GM21717 (cell line): ENCODE measurements at regions not wholly inside any gene's neighbourhood (a gene's known extent, or its start where the extent isn't known, plus 50 kb on each side); places are given as distances from the start of the nearest gene placed in this dataset.

Source experiments
- ATAC-seq: cut with Tn5 transposase; IDR thresholded peaks from one replicate; pipeline ENCODE4 v1.9.1; 2021; ENCODE audit warnings: mild to moderate bottlenecking, moderate library complexity; ENCODE audit not compliant: unreplicated experiment

DNA sequence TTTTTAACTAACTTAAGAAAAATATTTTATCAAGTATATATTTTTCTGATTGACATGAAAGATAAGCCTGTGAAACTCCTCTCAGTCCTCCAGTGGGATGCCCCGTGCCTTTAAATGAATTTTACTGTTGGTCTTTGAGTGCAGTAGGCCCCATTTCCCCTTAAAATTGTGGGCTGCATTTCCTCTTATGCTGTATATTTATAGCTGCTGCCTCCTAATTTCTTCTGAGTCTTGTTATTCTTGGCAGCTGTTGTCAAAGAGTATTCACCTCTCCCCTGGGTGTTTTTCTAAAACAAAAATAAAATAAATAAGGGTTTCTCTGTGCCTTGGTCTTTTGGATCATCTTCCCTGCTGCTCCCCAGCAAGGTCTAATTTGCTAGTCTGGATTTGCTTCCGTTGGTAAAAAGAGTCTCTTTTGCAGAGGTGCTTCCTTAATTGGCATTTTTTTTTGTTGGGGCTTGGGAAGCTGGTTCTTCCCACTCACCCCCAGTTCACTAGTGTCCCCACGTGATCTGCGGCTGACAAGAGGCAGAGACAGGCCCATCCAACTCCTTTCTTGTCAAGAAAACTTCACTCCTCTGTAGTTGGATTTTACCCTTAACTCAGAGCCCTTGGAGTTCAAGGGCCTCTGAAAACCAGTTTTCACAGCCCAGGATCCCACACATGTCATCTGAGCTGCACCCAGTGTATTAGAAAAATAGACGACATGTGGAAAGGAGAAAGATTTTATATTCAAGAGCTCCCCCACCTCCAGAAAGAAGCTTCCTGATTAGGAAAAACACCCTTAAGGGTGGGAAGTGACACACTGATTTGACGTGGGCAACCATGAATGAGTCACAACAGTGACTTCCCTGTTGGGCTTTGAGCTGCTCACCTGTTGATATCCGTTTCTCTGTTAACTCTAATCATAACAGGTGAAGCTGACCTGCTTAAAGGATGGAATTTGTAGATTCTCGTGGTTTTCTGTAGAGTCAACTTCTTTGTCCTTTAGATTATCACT, 431.5 kb downstream of the DCDC2C start:
- ATAC-seq, result no peak

DNA sequence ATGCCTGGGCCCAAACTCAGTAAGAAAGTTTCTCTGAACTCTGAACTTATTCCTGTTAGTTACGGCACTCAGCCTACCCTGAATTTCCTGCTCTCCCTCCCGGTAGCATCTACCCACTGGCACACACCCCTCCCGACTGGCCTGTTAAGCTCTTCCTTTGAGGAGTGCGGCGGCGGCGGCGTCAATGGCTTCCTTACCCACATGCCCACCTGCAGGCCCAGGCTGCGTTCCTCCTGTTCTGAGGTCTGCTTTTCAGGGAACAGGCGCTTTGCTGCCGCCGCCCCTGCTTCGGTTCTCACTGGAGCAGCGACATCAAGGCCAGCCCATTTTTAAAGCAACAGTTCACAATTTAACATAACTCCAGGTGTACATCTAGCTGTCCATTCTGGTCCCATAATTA, 432.4 kb downstream of the DCDC2C start:
- no peak for ATAC-seq

- no peak for ATAC-seq
Observed at GRCh38 chr2:4139316-4139715, 435.9 kb downstream of the DCDC2C start.

DNA sequence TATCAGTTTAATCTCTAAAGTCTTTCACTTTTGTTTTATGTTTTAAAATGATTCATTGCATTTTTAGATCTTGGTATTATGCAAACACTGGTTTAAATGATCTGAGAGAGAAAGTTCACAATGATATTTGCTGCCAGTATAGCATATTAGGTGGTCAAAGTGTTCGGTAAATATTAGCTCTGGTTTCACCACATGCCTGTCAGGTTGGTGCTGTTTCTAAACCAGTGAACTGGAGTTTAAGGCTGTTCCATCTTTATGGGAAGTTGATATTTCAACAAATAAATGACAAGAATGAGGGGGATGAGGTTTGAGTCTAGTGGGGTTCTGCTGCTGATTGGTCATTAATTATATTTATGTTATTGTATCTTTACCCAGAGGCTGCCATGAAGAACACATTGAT, 436.4 kb downstream of the DCDC2C start:
- ATAC-seq, result no peak

DNA sequence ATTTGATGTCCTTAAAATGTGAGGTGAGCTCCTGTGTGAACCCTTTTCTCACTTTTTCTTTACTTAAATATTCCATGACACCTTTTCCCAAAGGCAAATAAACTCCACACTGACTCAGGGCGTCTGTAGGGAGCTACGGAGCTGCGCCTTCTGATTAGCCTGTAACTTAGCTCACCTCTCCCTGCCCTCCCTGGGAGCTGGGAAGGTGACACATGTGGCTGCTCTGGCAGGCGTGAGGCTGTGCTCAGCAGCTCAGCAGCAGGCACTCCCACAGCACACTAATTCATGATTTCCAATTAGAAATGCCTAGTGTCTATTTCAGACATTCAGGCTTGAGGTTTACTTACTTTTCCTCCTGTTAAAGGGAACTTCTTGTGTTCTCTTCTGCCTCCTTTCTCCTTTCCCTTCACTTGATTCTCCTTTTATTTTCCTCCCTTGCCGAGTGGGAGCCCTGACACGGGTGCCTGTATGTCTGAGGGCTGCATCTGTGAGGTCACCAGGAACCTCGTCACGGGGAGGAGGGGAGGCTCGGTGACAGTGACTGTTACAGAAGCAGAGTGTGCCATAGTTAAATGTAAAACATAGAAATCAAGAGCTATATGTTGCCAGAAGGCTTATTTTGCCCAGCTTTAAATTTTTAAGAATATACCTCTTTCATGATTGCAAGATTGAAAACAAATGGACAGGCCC, 437.1 kb downstream of the DCDC2C start:
- no peak for ATAC-seq

DNA sequence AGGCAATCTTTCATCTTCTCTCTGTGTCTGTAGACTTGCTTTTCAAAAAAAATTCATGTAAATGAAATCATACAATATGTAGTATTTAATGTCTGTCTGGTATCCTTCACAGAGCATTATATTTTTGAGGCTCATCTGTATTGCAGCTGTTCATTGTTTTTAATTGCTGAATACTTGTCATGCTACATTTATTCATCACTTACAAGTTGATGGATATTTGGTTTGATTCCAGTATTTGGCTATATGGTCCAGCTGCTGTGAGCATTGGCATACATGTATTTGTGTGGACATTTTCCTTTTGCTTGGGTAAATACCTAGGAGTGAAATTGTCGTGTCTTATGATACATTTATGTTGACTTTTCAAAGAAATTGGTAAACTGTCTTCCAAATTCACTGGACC, 441.4 kb downstream of the DCDC2C start:
- ATAC-seq, result no peak

GRCh38 chr2:4151521-4151920, 448.1 kb downstream of the DCDC2C start:
- no peak for ATAC-seq

DNA sequence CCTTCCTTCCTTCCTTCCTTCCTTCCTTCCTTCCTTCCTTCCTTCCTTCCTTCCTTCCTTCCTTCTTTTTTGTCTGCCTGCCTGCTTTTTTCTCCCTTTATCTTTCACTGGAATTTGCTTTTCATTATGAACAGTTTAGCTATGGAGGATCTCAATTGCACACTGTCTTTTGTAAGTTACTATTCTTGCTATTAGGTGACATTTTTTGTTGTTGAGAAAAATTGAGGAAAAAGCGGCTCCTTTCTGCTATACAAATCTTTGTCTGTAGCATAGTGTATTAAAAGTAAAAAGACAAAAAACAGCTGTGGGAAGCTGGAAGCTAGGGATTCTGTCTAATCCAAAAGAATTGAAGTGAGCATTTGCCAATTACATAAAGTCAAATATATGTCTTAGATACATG, 448.7 kb downstream of the DCDC2C start:
- no peak for ATAC-seq

DNA sequence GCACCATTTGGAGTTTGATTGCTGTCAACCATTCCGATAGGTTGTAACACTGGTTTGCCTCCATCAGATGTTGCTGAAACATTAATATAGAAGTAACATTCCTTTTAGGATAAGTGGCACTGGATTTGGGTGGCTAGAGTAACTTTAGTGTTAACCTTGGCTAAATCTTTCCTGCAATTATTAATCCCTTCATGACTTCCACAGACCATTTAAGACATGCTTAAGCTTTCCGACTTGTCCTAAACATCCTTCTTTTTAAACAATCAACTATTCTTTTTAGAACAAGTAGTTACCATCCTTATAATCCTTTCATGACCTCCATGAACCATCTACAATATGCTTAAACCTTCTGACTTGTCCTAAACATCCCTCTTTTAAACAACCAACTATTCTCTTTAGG, 465.5 kb downstream of the DCDC2C start:
- no peak for ATAC-seq

DNA sequence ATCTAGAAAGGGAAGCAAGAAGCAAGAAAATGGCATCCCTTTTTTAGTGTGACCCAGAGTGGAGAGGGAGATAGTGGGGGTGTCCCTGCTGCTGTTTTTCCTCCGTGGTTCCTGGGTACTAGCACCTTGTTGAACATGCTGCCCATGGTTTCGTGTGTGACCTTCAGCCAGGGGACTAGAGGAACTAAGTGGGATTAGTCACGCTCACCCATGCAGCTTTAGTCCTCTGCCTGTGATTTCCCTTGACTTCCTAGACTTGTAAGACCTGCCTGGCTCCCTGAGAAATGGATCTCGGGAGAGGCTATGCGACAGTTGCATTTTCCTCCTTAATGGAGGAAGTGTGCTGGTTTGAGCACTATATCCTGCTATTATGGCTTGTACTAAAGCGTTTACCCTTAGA, 471.4 kb downstream of the DCDC2C start:
- ATAC-seq, result no peak

DNA sequence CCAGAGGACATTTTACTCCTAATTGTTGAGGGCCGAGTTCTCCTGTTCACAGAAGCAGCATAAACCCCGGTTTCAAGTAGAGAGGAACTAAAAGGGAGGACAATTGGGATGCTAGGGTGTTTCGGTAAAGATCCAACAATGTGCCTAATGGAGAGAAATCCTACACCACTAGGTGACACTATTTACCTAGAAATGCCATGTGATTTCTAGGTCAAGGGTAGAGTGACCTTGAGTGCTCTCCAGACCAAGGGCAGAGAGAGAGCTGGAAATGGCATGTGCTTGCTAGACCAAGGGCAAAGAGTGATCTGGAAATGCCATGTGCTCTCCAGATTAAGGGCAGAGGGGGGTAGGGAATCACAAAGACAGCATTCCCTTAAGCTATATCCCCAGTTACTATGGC, 472.0 kb downstream of the DCDC2C start:
- ATAC-seq, result no peak

DNA sequence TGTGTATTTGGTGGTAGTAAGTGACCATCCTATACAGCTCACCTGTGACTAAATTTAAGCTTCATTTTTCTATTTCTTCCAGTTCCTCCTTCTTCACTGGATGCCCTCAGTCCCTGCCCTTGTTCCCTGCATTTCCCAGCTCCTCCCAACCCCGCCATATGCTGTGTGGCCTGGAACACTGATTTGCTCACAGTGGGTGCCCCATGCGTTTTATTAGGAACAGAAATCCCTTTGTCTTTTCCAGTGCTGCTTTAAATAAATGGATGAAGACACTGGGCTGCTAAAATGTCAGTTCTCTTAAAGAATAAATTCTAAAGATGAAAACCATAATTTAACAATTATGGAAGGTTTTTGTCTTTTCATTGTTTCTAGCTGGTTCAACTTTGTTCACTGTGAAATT, 477.3 kb downstream of the DCDC2C start:
- no peak for ATAC-seq

GRCh38 chr2:4181062-4181461, 477.7 kb downstream of the DCDC2C start:
- no peak for ATAC-seq

GRCh38 chr2:4188561-4188960, 485.2 kb downstream of the DCDC2C start:
- ATAC-seq, result no peak

DNA sequence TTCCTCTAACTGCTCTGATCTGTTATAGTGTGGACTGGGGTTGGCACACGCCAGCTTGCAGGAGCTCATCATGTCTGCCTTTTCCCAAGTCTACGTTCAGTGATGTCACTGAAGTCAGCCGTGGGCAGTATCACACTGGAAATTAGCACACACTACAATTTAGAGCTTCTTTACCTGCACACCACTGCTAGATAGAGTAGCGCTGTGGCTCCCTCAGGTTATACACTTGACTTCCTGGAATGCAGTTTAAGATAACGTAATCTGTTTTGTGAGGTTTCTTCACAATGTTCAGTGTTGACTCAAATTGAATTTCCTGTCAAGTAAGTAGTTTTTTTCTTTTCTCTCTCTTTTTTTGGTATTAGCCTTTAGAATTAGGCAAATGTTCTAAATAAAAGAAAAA, 487.2 kb downstream of the DCDC2C start:
- no peak for ATAC-seq

DNA sequence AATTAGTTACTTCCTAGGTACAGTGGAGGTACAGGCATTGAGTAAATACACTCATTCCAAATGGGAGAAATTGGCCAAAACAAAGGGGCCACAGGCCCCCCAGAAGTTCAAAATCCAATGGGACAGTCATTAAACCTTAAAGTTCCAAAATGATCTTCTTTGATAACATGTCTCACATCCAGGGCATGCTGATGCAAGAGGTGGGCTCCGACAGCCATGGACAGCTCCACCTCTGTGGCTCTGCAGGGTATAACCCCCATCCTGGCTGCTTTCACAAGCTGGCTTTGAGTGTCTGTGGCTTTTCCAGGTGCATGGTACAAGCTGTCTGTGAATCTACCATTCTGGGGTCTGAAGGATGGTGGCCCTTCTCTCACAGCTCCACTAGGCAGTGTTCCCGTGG, 488.7 kb downstream of the DCDC2C start:
- no peak for ATAC-seq

DNA sequence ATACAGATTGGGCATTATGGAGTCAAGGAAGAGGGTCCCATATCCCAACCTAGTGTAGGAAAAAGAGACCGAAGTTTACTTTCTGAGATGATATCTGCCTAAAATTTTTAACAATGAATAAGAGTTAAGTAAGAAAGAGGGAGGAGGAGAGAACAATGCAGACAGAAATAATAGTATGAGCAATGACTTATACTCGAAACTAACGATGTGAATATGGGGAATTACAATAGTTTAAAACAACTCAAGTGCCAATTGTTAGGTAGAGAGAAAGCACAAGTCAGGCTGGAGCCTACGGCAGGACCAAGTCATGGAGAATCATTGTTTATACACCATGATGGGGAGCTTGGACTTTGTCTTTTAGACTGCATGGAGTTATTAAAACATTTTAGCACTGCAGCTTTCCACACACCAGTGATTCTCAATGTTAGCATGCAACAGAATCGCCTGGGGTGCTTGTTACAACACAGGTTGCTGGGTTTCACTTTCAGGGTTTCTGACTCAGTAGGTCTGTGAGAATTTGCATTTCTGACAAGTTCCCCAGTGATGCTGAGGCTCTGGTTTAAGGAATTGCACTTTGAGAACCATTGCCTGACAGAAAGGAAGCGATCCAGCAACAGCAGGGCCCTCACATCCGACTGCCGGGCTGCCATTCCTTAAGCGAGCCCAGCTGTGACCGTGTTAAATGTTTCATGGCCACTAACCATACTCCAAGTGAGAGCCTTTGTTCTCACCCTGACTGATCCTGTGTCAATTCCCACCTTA, 511.2 kb downstream of the DCDC2C start:
- peak; percentile 87 for ATAC-seq

DNA sequence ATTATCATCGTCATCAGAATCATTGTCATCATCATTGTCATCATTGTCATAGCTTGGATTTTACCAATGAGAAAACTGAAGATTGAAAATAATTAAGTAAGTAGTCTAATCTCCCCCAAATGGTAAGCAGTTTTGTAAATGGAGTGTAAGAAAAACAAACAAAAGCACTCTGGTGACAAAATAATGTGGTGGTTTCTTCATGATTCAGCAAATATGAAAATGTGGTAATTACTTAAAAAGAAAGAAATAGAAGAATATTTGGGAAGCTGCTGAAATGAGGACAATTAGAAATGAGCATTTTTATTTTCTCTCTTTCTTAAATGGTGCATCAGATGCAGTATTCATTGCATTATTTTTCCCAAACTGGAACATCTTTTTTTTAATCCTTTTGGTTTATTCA, 514.4 kb downstream of the DCDC2C start:
- no peak for ATAC-seq

DNA sequence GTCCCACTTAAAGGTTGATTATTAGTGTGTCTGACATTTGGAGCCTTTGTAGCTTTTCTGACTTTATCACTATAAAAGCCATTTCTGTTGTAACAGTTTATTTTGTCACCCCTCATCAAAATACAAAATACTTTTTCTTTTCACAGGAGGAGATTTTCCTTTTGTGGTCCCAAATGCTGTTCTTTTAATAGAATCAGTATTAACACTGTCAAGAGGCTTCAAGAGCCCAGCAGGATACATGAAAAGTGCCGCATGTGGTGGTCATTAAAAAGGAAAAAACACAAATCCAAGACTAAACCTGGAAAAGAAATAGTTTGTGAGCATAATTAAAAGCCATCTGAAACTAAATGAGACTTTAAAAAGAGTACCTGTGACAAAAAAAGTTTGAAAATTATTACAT, 515.7 kb downstream of the DCDC2C start:
- ATAC-seq, result no peak

DNA sequence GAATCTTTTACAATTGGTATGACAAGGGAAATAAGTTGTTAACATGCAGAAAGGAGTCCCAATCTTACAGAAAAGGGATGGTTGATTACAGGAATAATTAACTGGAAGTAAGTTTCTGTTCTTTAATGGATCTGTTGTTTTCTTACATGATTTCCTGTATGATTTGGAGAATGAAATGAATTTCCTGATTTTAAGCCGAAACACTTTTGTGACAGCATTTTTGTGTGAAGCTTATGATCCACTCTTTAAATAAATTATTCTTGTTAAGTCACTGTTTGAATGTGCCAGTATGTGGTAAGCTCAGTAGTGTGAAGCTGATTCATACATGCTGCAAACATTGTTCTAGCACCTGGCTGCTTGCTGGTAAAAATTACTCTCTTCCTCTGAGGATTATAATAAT, 516.2 kb downstream of the DCDC2C start:
- ATAC-seq, result no peak

DNA sequence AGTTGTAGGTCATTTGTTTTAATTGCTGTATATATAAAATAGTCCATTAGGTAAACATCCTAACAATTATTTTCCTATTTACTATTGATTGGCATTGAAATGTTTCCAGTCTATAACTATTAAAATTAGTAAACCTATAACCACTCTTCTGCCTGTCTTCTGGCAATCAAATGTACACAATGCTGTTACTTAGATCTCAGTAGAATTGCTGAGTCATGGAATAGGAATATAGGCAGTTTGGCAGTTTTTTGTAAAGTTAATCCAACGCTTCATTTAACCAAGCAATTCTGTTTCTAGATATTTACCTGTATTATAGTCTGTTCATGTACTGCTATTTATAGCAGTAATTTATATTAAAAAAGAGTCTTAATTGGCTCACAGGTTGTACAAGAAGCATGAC, 518.1 kb downstream of the DCDC2C start:
- ATAC-seq, result no peak

DNA sequence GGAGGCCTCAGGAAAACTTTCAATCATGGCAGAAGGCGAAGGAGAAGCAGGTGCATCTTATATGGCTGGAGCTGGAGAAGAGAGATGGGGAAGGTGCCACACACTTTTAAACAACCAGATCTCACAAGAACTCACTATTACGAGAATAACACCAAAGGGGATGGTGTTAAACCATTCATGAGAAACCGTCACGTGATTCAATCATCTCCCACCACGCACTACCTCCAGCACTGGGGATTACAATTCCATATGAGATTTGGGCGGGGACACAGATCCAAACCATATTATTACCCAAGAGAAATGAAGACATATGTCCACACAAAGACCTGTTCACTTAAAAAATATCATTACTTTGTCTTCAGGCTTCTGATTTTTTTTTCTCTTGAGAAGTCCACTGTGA, 518.5 kb downstream of the DCDC2C start:
- no peak for ATAC-seq
